ENCODE measurements at regions not wholly inside any gene's neighbourhood (a gene's known extent, or its start where the extent isn't known, plus 50 kb on each side); places are given as distances from the start of the nearest gene placed in this dataset.

DNA sequence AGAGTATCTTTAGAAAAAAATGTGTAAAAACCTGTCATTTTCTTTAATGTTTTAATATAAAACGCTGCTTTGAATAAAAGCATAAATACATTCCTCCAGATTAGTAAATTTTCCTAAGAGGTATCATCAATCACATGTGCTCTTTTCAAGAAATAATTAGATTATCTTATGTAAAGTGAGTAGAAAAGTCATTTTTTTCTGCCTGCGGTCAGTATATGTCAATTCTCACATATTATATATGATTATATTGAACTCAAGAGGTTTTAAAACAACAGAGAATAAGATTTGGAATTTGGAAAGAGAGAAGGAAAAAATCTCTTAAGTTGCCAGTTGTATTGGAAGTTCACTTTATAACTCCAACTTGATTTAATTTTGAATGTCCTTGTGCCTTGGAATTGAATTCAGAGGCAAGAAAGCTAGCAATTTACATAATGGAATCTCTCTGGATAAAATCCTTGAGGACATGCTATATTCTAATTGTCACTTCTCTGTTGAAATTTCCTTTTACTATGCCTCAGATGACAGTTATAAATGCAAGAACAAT is 740.1 kb upstream of the SPRY2 start:
- TF ChIP-seq ZNF211 (tag by site-specific recombination; IDR thresholded peaks at IDR 0.05; ENCODE audit: low read depth) (no peak), ZNF394 (tag by site-specific recombination; IDR thresholded peaks at IDR 0.05; ENCODE audit: borderline replicate concordance) (no peak), ZNF155 (tag by site-specific recombination; IDR thresholded peaks at IDR 0.05) (no peak), SCRT2 (tag by site-specific recombination; IDR thresholded peaks at IDR 0.05) (no peak), ZNF274 (IDR thresholded peaks at IDR 0.05; ENCODE audit: low read length) (no peak), ZNF274 (tag by site-specific recombination; IDR thresholded peaks at IDR 0.05; ENCODE audit: borderline replicate concordance) (no peak), ZFP69B (tag by site-specific recombination; IDR thresholded peaks at IDR 0.05) (no peak), ZNF37A (tag by site-specific recombination; IDR thresholded peaks at IDR 0.05) (no peak), ZNF341 (tag by site-specific recombination; IDR thresholded peaks at IDR 0.05; ENCODE audit: low read depth) (no peak), SALL2 (tag by site-specific recombination; IDR thresholded peaks at IDR 0.05; ENCODE audit: borderline replicate concordance) (no peak), ZNF266 (tag by site-specific recombination; IDR thresholded peaks at IDR 0.05; ENCODE audit: low read depth) (no peak), GLI4 (tag by site-specific recombination; IDR thresholded peaks at IDR 0.05) (no peak), HOXA7 (CRISPR knock-in tag; IDR thresholded peaks at IDR 0.05; ENCODE audit: borderline replicate concordance) (no peak), ZNF174 (tag by site-specific recombination; IDR thresholded peaks at IDR 0.05) (no peak), ZBTB8A (tag by site-specific recombination; IDR thresholded peaks at IDR 0.05) (no peak)
- TF ChIP-seq, protein P1, sequence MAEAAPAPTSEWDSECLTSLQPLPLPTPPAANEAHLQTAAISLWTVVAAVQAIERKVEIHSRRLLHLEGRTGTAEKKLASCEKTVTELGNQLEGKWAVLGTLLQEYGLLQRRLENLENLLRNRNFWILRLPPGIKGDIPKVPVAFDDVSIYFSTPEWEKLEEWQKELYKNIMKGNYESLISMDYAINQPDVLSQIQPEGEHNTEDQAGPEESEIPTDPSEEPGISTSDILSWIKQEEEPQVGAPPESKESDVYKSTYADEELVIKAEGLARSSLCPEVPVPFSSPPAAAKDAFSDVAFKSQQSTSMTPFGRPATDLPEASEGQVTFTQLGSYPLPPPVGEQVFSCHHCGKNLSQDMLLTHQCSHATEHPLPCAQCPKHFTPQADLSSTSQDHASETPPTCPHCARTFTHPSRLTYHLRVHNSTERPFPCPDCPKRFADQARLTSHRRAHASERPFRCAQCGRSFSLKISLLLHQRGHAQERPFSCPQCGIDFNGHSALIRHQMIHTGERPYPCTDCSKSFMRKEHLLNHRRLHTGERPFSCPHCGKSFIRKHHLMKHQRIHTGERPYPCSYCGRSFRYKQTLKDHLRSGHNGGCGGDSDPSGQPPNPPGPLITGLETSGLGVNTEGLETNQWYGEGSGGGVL (tag by site-specific recombination; IDR thresholded peaks at IDR 0.05), result no peak
- TF ChIP-seq, protein P2, sequence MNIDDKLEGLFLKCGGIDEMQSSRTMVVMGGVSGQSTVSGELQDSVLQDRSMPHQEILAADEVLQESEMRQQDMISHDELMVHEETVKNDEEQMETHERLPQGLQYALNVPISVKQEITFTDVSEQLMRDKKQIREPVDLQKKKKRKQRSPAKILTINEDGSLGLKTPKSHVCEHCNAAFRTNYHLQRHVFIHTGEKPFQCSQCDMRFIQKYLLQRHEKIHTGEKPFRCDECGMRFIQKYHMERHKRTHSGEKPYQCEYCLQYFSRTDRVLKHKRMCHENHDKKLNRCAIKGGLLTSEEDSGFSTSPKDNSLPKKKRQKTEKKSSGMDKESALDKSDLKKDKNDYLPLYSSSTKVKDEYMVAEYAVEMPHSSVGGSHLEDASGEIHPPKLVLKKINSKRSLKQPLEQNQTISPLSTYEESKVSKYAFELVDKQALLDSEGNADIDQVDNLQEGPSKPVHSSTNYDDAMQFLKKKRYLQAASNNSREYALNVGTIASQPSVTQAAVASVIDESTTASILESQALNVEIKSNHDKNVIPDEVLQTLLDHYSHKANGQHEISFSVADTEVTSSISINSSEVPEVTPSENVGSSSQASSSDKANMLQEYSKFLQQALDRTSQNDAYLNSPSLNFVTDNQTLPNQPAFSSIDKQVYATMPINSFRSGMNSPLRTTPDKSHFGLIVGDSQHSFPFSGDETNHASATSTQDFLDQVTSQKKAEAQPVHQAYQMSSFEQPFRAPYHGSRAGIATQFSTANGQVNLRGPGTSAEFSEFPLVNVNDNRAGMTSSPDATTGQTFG (tag by site-specific recombination; IDR thresholded peaks at IDR 0.05; ENCODE audit: borderline replicate concordance), result no peak
- TF ChIP-seq, protein P3, sequence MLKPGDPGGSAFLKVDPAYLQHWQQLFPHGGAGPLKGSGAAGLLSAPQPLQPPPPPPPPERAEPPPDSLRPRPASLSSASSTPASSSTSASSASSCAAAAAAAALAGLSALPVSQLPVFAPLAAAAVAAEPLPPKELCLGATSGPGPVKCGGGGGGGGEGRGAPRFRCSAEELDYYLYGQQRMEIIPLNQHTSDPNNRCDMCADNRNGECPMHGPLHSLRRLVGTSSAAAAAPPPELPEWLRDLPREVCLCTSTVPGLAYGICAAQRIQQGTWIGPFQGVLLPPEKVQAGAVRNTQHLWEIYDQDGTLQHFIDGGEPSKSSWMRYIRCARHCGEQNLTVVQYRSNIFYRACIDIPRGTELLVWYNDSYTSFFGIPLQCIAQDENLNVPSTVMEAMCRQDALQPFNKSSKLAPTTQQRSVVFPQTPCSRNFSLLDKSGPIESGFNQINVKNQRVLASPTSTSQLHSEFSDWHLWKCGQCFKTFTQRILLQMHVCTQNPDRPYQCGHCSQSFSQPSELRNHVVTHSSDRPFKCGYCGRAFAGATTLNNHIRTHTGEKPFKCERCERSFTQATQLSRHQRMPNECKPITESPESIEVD (tag by site-specific recombination; IDR thresholded peaks at IDR 0.05), result no peak
- Histone ChIP-seq H3K4me3 (ENCODE audit: low read depth, low read length) (no peak overlapping the region), H3K36me3 (ENCODE audit: control insufficient read depth in 2 of 2, insufficient read depth in 1 of 2, low read length in 2 of 2) (no peaks in the 10 kb centered on the region), H3K4me1 (ENCODE audit: control insufficient read depth, insufficient read depth, low read length) (no peaks in the 10 kb centered on the region), H3K27ac (ENCODE audit: extremely low read depth, low read depth, low read length) (no peak overlapping the region), H3K9me3 (ENCODE audit: control insufficient read depth, insufficient read depth, low read depth, low read length) (no peaks in the 10 kb centered on the region)
- ChIA-PET POLR2A (no interaction called here), CTCF (no interaction called here)

DNA sequence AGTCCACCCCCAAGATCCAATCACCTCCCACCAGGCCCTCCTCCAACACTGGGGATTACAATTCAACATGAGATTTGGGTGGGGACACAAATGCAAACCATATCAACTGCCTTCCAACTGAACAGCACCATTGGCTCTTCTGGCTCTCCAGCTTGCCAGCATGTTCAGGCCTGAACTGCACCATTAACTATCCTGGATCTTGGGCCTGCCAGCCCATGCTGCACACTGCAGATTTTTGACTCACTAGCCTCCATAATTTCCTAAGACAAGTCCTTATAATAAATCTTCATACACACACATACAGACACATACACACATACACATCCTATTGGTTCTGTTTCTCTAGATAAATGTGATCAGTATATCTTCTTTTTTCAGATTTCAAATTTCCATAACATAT is 737.1 kb upstream of the SPRY2 start:
- CTCF ChIA-PET, result no interaction called here
- no peak overlapping the region for H3K4me3 ChIP-seq (ENCODE audit: low read depth, low read length)
- POLR2A ChIA-PET, result no interaction called here
- no peaks in the 10 kb centered on the region for H3K36me3 ChIP-seq (ENCODE audit: control insufficient read depth in 2 of 2, insufficient read depth in 1 of 2, low read length in 2 of 2)
- no peak overlapping the region for H3K27ac ChIP-seq (ENCODE audit: extremely low read depth, low read depth, low read length)
- H3K9me3 ChIP-seq (ENCODE audit: control insufficient read depth, insufficient read depth, low read depth, low read length), result no peaks in the 10 kb centered on the region
- no peaks in the 10 kb centered on the region for H3K4me1 ChIP-seq (ENCODE audit: control insufficient read depth, insufficient read depth, low read length)
- TF ChIP-seq ZNF624 (tag by site-specific recombination; IDR thresholded peaks at IDR 0.05) (no peak), ZSCAN23 (tag by site-specific recombination; IDR thresholded peaks at IDR 0.05) (no peak), ZNF837 (tag by site-specific recombination; IDR thresholded peaks at IDR 0.05) (no peak), HOXD13 (CRISPR knock-in tag; IDR thresholded peaks at IDR 0.05; ENCODE audit: borderline replicate concordance) (no peak), MEIS1 (CRISPR knock-in tag; IDR thresholded peaks at IDR 0.05; ENCODE audit: borderline replicate concordance) (no peak), SP3 (tag by site-specific recombination; IDR thresholded peaks at IDR 0.05) (no peak), SETDB1 (IDR thresholded peaks at IDR 0.05; ENCODE audit: insufficient read length, low read length) (no peak)
- TF ChIP-seq, protein P4, sequence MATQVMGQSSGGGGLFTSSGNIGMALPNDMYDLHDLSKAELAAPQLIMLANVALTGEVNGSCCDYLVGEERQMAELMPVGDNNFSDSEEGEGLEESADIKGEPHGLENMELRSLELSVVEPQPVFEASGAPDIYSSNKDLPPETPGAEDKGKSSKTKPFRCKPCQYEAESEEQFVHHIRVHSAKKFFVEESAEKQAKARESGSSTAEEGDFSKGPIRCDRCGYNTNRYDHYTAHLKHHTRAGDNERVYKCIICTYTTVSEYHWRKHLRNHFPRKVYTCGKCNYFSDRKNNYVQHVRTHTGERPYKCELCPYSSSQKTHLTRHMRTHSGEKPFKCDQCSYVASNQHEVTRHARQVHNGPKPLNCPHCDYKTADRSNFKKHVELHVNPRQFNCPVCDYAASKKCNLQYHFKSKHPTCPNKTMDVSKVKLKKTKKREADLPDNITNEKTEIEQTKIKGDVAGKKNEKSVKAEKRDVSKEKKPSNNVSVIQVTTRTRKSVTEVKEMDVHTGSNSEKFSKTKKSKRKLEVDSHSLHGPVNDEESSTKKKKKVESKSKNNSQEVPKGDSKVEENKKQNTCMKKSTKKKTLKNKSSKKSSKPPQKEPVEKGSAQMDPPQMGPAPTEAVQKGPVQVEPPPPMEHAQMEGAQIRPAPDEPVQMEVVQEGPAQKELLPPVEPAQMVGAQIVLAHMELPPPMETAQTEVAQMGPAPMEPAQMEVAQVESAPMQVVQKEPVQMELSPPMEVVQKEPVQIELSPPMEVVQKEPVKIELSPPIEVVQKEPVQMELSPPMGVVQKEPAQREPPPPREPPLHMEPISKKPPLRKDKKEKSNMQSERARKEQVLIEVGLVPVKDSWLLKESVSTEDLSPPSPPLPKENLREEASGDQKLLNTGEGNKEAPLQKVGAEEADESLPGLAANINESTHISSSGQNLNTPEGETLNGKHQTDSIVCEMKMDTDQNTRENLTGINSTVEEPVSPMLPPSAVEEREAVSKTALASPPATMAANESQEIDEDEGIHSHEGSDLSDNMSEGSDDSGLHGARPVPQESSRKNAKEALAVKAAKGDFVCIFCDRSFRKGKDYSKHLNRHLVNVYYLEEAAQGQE (tag by site-specific recombination; IDR thresholded peaks at IDR 0.05), result no peak
- TF ChIP-seq, protein P5, sequence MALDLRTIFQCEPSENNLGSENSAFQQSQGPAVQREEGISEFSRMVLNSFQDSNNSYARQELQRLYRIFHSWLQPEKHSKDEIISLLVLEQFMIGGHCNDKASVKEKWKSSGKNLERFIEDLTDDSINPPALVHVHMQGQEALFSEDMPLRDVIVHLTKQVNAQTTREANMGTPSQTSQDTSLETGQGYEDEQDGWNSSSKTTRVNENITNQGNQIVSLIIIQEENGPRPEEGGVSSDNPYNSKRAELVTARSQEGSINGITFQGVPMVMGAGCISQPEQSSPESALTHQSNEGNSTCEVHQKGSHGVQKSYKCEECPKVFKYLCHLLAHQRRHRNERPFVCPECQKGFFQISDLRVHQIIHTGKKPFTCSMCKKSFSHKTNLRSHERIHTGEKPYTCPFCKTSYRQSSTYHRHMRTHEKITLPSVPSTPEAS (tag by site-specific recombination; IDR thresholded peaks at IDR 0.05), result no peak
